Chondrocyte (in vitro differentiated cells): ENCODE measurements at regions not wholly inside any gene's neighbourhood (a gene's known extent, or its start where the extent isn't known, plus 50 kb on each side); places are given as distances from the start of the nearest gene placed in this dataset.

Experiments used
- DNase-seq: peaks from one replicate; pipeline ENCODE4 v3.0.0; 2021; ENCODE audit warnings: mixed read lengths, low spot score
- H3K27ac Mint-ChIP-seq: one replicate; pipeline ENCODE4 v1.8.0; 2021; ENCODE audit warnings: mild to moderate bottlenecking, moderate library complexity, mixed read lengths; ENCODE audit not compliant: unreplicated experiment
- H3K27me3 Mint-ChIP-seq: 2 replicates; pipeline ENCODE4 v1.8.0; 2021; ENCODE audit warnings: low read depth, mixed read lengths
- H3K36me3 Mint-ChIP-seq: 2 replicates; pipeline ENCODE4 v1.8.0; 2021; ENCODE audit warnings: low read depth, mixed read lengths
- H3K4me1 Mint-ChIP-seq: 2 replicates; pipeline ENCODE4 v1.8.0; 2021; ENCODE audit warnings: low read depth, mild to moderate bottlenecking, mixed read lengths
- H3K4me3 Mint-ChIP-seq: one replicate; pipeline ENCODE4 v1.8.0; 2021; ENCODE audit warnings: mild to moderate bottlenecking, moderate library complexity, mixed read lengths; ENCODE audit not compliant: unreplicated experiment
- H3K9me3 Mint-ChIP-seq: 2 replicates; pipeline ENCODE4 v1.8.0; 2021; ENCODE audit warnings: low read depth, mixed read lengths
- TF ChIP-seq, protein P1 (sequence below): fragments of 200-600 bp; sonication (generic); IDR thresholded peaks from 2 replicates; pipeline ENCODE4 v1.5.0; 2021; ENCODE audit warnings: antibody characterized with exemption, mild to moderate bottlenecking, moderate library complexity

DNA sequence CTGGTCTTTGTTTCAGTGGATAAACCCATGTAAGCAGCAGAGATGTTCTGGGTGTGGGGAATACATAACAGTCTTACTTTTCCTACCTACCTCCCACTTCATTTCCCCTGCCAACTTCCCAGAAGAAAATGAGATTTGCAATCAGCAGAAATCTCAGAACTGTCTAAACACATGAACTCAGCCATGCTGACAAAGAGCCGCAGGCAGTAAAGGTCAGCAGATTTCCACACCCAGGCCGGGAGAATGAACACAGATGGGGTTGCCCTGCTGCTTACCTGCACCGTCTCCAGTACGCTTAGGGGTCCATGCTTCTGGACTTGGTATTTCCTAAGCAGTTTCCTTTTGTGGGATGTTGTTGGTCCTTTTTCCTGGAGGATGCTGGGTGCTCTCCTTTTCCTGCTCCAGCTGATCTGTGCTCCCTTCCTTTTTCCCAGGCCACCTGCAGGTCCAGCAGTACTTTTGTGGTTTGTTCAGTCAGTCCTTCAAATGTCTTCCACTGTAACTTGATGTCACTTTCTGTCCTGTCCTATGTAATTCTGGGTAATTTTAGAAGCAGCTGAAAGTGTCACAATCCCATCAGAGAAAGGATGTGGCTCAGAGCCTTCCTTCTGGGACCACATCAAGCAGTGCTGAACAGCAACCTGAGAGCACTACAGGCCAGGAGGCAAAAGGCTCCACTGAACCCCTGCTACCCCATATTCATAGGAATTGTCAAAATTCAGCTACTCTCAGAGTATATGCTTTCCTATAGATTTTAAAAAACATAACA, 129.0 kb downstream of the CEP57L1 start:
- no peak overlapping the region for H3K27ac Mint-ChIP-seq
- no peak overlapping the region for H3K4me3 Mint-ChIP-seq
- H3K9me3 Mint-ChIP-seq, result peaks cover 9% of the 10 kb centered on the region
- H3K27me3 Mint-ChIP-seq, result no peaks in the 10 kb centered on the region
- DNase-seq, result no peak
- H3K36me3 Mint-ChIP-seq, result no peaks in the 10 kb centered on the region
- peaks cover 8% of the 10 kb centered on the region for H3K4me1 Mint-ChIP-seq
- TF ChIP-seq, protein P1, sequence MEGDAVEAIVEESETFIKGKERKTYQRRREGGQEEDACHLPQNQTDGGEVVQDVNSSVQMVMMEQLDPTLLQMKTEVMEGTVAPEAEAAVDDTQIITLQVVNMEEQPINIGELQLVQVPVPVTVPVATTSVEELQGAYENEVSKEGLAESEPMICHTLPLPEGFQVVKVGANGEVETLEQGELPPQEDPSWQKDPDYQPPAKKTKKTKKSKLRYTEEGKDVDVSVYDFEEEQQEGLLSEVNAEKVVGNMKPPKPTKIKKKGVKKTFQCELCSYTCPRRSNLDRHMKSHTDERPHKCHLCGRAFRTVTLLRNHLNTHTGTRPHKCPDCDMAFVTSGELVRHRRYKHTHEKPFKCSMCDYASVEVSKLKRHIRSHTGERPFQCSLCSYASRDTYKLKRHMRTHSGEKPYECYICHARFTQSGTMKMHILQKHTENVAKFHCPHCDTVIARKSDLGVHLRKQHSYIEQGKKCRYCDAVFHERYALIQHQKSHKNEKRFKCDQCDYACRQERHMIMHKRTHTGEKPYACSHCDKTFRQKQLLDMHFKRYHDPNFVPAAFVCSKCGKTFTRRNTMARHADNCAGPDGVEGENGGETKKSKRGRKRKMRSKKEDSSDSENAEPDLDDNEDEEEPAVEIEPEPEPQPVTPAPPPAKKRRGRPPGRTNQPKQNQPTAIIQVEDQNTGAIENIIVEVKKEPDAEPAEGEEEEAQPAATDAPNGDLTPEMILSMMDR, result no peak

DNA sequence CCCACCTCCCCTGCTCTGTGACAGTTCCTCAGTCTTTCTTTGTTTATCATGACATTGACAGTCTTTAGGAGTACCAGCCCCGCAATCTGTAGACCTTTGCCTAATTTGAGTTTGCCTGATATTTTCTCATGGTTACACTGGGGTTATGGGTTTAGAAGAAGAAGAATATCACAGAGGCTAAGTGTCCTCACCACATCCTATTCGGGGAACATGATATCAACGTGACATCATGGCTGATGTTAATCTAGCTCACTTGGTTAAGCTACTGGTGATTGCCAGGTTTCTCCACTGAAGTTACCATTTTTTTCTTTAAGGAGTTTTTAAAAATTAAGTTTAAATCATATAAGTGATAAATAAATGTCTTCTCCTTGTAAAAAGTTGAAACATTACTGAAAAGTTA, 127.5 kb downstream of the CEP57L1 start:
- Mint-ChIP-seq H3K27me3 (peaks cover 3% of the 10 kb centered on the region), H3K27ac (no peak overlapping the region), H3K36me3 (no peaks in the 10 kb centered on the region), H3K9me3 (peaks cover 9% of the 10 kb centered on the region), H3K4me1 (peaks cover 8% of the 10 kb centered on the region), H3K4me3 (no peak overlapping the region)
- TF ChIP-seq, protein P1, result no peak
- no peak for DNase-seq

DNA sequence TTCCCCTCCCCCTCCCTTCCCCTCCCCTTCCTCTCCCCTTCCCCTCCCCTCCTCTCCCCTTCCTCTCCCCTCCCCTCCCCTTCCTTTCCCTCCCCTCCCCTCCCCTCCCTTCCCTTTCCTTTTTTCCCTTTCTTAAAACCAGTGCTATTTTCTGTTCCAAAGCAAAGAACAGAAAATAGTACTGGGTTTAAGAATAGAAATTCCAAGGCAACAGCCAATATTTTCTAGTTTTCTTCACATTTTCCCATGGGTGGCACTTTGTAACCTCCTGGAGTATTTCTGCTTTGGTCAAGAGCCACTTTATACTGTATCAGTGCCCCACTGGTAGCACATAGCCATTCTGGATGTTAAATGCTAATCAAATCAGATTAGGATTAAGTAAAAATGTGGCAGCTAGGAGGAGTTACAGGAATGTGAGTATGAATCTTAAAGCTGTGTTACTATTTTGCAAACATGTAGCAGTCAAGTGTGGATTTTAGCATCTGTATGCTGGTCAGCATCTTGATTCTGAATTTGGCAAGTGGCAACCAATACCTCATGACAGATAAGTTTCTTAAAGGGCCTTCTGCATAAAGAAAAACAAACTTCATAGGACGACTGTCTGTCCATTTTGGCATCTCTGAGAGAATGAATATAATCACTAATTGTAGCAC, 126.4 kb downstream of the CEP57L1 start:
- Mint-ChIP-seq H3K36me3 (peaks cover 3% of the 10 kb centered on the region), H3K27me3 (peaks cover 5% of the 10 kb centered on the region), H3K9me3 (peaks cover 9% of the 10 kb centered on the region), H3K4me1 (peaks cover 8% of the 10 kb centered on the region), H3K27ac (no peak overlapping the region), H3K4me3 (no peak overlapping the region)
- DNase-seq, result no peak
- TF ChIP-seq, protein P1, result peak; percentile 29
